HEK293T (cell line): ENCODE measurements at regions not wholly inside any gene's neighbourhood (a gene's known extent, or its start where the extent isn't known, plus 50 kb on each side); places are given as distances from the start of the nearest gene placed in this dataset.

ENCODE experiments used
- CTBP1 ChIP-seq: fragments of 450-650 bp; IDR thresholded peaks from 2 replicates; pipeline ENCODE4 v1.6.1; 2016; ENCODE audit warnings: borderline replicate concordance
- ELF4 ChIP-seq: fragments of 450-650 bp; IDR thresholded peaks from 2 replicates; pipeline ENCODE4 v1.6.1; 2017; ENCODE audit warnings: antibody characterized with exemption
- FOXA1 ChIP-seq: fragments of 450-650 bp; IDR thresholded peaks from 2 replicates; pipeline ENCODE4 v1.6.1; 2016; ENCODE audit warnings: mild to moderate bottlenecking
- HDGF ChIP-seq: fragments of 450-650 bp; IDR thresholded peaks from 2 replicates; pipeline ENCODE4 v1.6.1; 2017; ENCODE audit warnings: antibody characterized with exemption, borderline replicate concordance
- TARDBP ChIP-seq: fragments of 450-650 bp; IDR thresholded peaks from 2 replicates; pipeline ENCODE4 v1.6.1; 2016

GRCh38 chr3:146382386-146382785 lies 87.0 kb downstream of the PLSCR2 start:
- TF ChIP-seq CTBP1 (no peak), FOXA1 (no peak), ELF4 (no peak), HDGF (no peak), TARDBP (no peak)
